ENCODE measurements at regions not wholly inside any gene's neighbourhood (a gene's known extent, or its start where the extent isn't known, plus 50 kb on each side); places are given as distances from the start of the nearest gene placed in this dataset.

- H3K27ac ChIP-seq (ENCODE audit: low read length in 2 of 2), result no peak overlapping the region
- peaks cover 4% of the 10 kb centered on the region for H3K9me3 Mint-ChIP-seq (ENCODE audit: insufficient read depth)
- ATAC-seq (ENCODE audit: low read depth), result no peak
- no peak overlapping the region for H3K4me3 Mint-ChIP-seq
- no peaks in the 10 kb centered on the region for H4K20me1 ChIP-seq (ENCODE audit: control insufficient read depth, insufficient read depth, low read length, poor library complexity, severe bottlenecking)
- WGBS (ENCODE audit: insufficient coverage), result no CpG with 5 or more reads among the region's 2 CpGs
- no peaks in the 10 kb centered on the region for H3K27me3 ChIP-seq (replicated peaks in 1 of 4; ENCODE audit: control extremely low read depth in 1 of 4, control insufficient read depth in 3 of 4, insufficient read depth in 4 of 4, low read length in 3 of 4)
- intact Hi-C loops (cut with micrococcal nuclease), result no loop called here
- no peak overlapping the region for H3K4me3 ChIP-seq (ENCODE audit: control extremely low read depth in 1 of 5, extremely low read depth in 1 of 5, insufficient read depth in 1 of 5, low read depth in 2 of 5, low read length in 4 of 5)
- no peaks in the 10 kb centered on the region for H3K4me1 Mint-ChIP-seq
- no peak overlapping the region for H2AFZ ChIP-seq (ENCODE audit: insufficient read depth, low read depth, low read length, poor library complexity, severe bottlenecking)
- H3K36me3 ChIP-seq (replicated peaks in 1 of 2; ENCODE audit: control extremely low read depth in 1 of 2, control insufficient read depth in 1 of 2, extremely low read depth in 1 of 2, insufficient read depth in 2 of 2, low read length in 1 of 2), result no peaks in the 10 kb centered on the region
- H3K27ac Mint-ChIP-seq, result no peak overlapping the region
- POLR2A ChIA-PET, result no interaction called here
- H3K79me2 ChIP-seq (ENCODE audit: control insufficient read depth, insufficient read depth, low read length), result no peaks in the 10 kb centered on the region
- no peaks in the 10 kb centered on the region for H3K27me3 Mint-ChIP-seq
- no peak overlapping the region for H3K4me2 ChIP-seq (replicated peaks; ENCODE audit: low read depth, low read length, poor library complexity, severe bottlenecking)
- CTCF ChIA-PET, result no interaction called here
- H3K9me3 ChIP-seq (ENCODE audit: control extremely low read depth in 1 of 3, control insufficient read depth in 2 of 3, insufficient read depth in 1 of 3, low read length in 2 of 3), result no peaks in the 10 kb centered on the region
- no peak for TF ChIP-seq EZH2 (IDR thresholded peaks at IDR 0.05; ENCODE audit: borderline replicate concordance, insufficient read depth, low read depth, low read length, poor library complexity, severe bottlenecking)
- TF ChIP-seq, protein P1, sequence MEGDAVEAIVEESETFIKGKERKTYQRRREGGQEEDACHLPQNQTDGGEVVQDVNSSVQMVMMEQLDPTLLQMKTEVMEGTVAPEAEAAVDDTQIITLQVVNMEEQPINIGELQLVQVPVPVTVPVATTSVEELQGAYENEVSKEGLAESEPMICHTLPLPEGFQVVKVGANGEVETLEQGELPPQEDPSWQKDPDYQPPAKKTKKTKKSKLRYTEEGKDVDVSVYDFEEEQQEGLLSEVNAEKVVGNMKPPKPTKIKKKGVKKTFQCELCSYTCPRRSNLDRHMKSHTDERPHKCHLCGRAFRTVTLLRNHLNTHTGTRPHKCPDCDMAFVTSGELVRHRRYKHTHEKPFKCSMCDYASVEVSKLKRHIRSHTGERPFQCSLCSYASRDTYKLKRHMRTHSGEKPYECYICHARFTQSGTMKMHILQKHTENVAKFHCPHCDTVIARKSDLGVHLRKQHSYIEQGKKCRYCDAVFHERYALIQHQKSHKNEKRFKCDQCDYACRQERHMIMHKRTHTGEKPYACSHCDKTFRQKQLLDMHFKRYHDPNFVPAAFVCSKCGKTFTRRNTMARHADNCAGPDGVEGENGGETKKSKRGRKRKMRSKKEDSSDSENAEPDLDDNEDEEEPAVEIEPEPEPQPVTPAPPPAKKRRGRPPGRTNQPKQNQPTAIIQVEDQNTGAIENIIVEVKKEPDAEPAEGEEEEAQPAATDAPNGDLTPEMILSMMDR (IDR thresholded peaks at IDR 0.05), result no peak
- no peak for DNase-seq
- no peak overlapping the region for H3K9ac ChIP-seq (ENCODE audit: low read length)
- no peaks in the 10 kb centered on the region for H3K4me1 ChIP-seq (ENCODE audit: control insufficient read depth in 2 of 2, insufficient read depth in 2 of 2, low read length in 2 of 2)
Observed at GRCh38 chr6:93989630-93990029, 570.3 kb upstream of the EPHA7 start.

DNA sequence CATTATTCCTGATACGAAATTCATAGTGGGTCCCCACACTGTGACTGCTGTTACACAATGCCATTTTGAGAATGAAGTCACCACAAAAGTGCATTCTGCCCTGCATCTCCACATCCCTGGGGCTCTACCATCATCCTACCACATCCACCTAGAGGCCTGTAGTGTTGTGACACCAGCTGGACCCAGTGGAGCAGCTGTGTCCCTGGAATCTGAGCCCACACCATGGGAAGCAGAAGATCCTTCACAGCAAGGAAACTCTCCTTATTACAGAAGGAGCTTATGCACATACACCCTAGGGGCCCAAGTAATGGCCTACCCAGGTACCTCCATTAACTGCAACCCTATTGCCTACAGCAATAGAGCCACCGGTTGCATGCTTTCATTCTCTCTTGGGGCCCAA lies 566.6 kb upstream of the EPHA7 start:
- CTCF ChIA-PET, result no interaction called here
- no peak overlapping the region for H3K4me2 ChIP-seq (replicated peaks; ENCODE audit: low read depth, low read length, poor library complexity, severe bottlenecking)
- no peak for ATAC-seq (ENCODE audit: low read depth)

More for the DNA sequence above, 566.6 kb upstream of the EPHA7 start:
- intact Hi-C loops (cut with micrococcal nuclease), result no loop called here
- POLR2A ChIA-PET, result no interaction called here
- Histone ChIP-seq H3K79me2 (ENCODE audit: control insufficient read depth, insufficient read depth, low read length) (no peaks in the 10 kb centered on the region), H3K36me3 (replicated peaks in 1 of 2; ENCODE audit: control extremely low read depth in 1 of 2, control insufficient read depth in 1 of 2, extremely low read depth in 1 of 2, insufficient read depth in 2 of 2, low read length in 1 of 2) (no peaks in the 10 kb centered on the region), H3K9me3 (ENCODE audit: control extremely low read depth in 1 of 3, control insufficient read depth in 2 of 3, insufficient read depth in 1 of 3, low read length in 2 of 3) (no peaks in the 10 kb centered on the region), H3K27ac (ENCODE audit: low read length in 2 of 2) (no peak overlapping the region), H3K4me3 (ENCODE audit: control extremely low read depth in 1 of 5, extremely low read depth in 1 of 5, insufficient read depth in 1 of 5, low read depth in 2 of 5, low read length in 4 of 5) (no peak overlapping the region), H3K9ac (ENCODE audit: low read length) (no peak overlapping the region), H3K4me1 (ENCODE audit: control insufficient read depth in 2 of 2, insufficient read depth in 2 of 2, low read length in 2 of 2) (no peaks in the 10 kb centered on the region), H3K27me3 (replicated peaks in 1 of 4; ENCODE audit: control extremely low read depth in 1 of 4, control insufficient read depth in 3 of 4, insufficient read depth in 4 of 4, low read length in 3 of 4) (no peaks in the 10 kb centered on the region), H2AFZ (ENCODE audit: insufficient read depth, low read depth, low read length, poor library complexity, severe bottlenecking) (no peak overlapping the region), H4K20me1 (ENCODE audit: control insufficient read depth, insufficient read depth, low read length, poor library complexity, severe bottlenecking) (no peaks in the 10 kb centered on the region)
- TF ChIP-seq, protein P1 (IDR thresholded peaks at IDR 0.05), result no peak
- TF ChIP-seq EZH2 (IDR thresholded peaks at IDR 0.05; ENCODE audit: borderline replicate concordance, insufficient read depth, low read depth, low read length, poor library complexity, severe bottlenecking), result no peak
- Mint-ChIP-seq H3K27ac (no peak overlapping the region), H3K9me3 (ENCODE audit: insufficient read depth) (no peaks in the 10 kb centered on the region), H3K4me3 (no peak overlapping the region), H3K4me1 (no peaks in the 10 kb centered on the region), H3K27me3 (no peaks in the 10 kb centered on the region)
- WGBS (ENCODE audit: insufficient coverage), result 83% methylated on average over 2 of the region's 2 CpGs
- DNase-seq, result no peak

Measured in B cell (primary cell).